ENCODE measurements at regions not wholly inside any gene's neighbourhood (a gene's known extent, or its start where the extent isn't known, plus 50 kb on each side); places are given as distances from the start of the nearest gene placed in this dataset.

DNA sequence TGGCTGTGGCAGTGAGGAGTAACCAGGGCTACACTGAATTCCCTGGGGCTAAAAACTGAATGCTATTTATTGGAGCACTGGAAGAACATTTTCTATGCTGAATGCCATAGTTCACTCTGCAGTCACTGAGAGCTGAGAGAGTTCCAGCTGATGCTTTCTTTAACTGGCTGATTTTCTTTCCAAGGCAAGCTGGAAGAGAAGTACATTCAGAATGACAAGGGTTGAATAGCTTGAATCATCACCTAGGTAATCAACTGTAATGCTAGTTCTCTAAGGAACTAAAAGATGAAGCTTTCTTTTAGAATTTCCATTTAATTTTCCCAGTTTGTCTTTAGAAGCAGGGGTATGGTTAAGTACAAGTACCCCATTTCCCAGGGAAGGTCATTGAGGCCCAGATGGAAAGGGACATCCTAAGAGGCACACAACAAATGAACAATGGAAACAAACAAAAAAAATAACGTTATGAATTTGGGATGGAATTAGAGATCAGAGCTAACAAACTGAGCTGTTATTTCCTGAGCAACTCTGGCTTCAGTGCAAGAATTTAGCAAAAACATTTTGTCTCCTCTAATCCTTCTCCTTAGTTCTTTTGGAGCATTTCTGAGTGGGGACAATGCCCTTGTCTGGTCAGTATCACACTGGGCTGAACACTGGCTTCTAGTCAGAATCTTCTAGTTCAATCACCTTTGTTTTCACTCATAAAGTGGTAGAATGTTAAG is 132.8 kb upstream of the REG3A start:
- no peak overlapping the region for H3K4me3 ChIP-seq
- no peak overlapping the region for H3K9ac ChIP-seq (ENCODE audit: insufficient read depth in 1 of 2, low read depth in 2 of 2, low read length in 2 of 2)
- no peaks in the 10 kb centered on the region for H3K9me3 ChIP-seq (replicated peaks; ENCODE audit: control insufficient read depth, insufficient read depth, low read depth, low read length)
- no peak overlapping the region for H3K4me2 ChIP-seq (ENCODE audit: insufficient read depth, low read length)
- intact Hi-C loops (cut with micrococcal nuclease) = no loop called here
- POLR2A ChIA-PET = no interaction called here
- H4K20me1 ChIP-seq (replicated peaks; ENCODE audit: control insufficient read depth, insufficient read depth, low read length) = no peaks in the 10 kb centered on the region
- TF ChIP-seq, protein P1, sequence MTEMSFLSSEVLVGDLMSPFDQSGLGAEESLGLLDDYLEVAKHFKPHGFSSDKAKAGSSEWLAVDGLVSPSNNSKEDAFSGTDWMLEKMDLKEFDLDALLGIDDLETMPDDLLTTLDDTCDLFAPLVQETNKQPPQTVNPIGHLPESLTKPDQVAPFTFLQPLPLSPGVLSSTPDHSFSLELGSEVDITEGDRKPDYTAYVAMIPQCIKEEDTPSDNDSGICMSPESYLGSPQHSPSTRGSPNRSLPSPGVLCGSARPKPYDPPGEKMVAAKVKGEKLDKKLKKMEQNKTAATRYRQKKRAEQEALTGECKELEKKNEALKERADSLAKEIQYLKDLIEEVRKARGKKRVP (CRISPR knock-in tag; IDR thresholded peaks at IDR 0.05) = no peak
- TF ChIP-seq ZNF76 (CRISPR knock-in tag; IDR thresholded peaks at IDR 0.05; ENCODE audit: borderline replicate concordance) = no peak
- no peak for TF ChIP-seq ZNF583 (CRISPR knock-in tag; IDR thresholded peaks at IDR 0.05)
- no peak for TF ChIP-seq BRD9 (IDR thresholded peaks at IDR 0.05; ENCODE audit: low read depth, partially characterized antibody)
- no peak for TF ChIP-seq POLR2B (IDR thresholded peaks at IDR 0.05; ENCODE audit: low read depth, partially characterized antibody)
- no peak for TF ChIP-seq SAFB (IDR thresholded peaks at IDR 0.05; ENCODE audit: borderline replicate concordance, low read depth, low read length)
- no peak for TF ChIP-seq ZNF212 (CRISPR knock-in tag; IDR thresholded peaks at IDR 0.05)
- no peak for TF ChIP-seq CREB3L1 (IDR thresholded peaks at IDR 0.05; ENCODE audit: borderline replicate concordance, low read depth)
- no peak for TF ChIP-seq ZNF79 (CRISPR knock-in tag; IDR thresholded peaks at IDR 0.05; ENCODE audit: low read depth)
- TF ChIP-seq MYNN (IDR thresholded peaks at IDR 0.05) = no peak
- TF ChIP-seq MYNN (CRISPR knock-in tag; IDR thresholded peaks at IDR 0.05) = no peak
- TF ChIP-seq ZNF384 (IDR thresholded peaks at IDR 0.05; ENCODE audit: low read depth, low read length) = no peak
- no peak for ATAC-seq
- FAIRE-seq = no peak
- H3K36me3 ChIP-seq (ENCODE audit: control insufficient read depth, insufficient read depth, low read length) = no peaks in the 10 kb centered on the region
- H3K27ac ChIP-seq (ENCODE audit: extremely low read depth, low read depth, low read length) = no peak overlapping the region
- in situ Hi-C loops (cut with MboI) = no loop called here
- no peak overlapping the region for H2AFZ ChIP-seq (ENCODE audit: low read depth, low read length)
- 0% methylated on average over 1 of the region's 1 CpG for WGBS (ENCODE audit: insufficient coverage, low coverage, missing lambda C conversion rate)
- no peaks in the 10 kb centered on the region for H3K9me1 ChIP-seq (ENCODE audit: control insufficient read depth, insufficient read depth, low read length)
- H3K79me2 ChIP-seq (ENCODE audit: control insufficient read depth, insufficient read depth, low read length) = no peaks in the 10 kb centered on the region
- no peaks in the 10 kb centered on the region for H3K4me1 ChIP-seq (replicated peaks in 1 of 2; ENCODE audit: control insufficient read depth in 2 of 2, insufficient read depth in 2 of 2, low read length in 2 of 2)
- no peaks in the 10 kb centered on the region for H3K27me3 ChIP-seq (ENCODE audit: control insufficient read depth in 2 of 2, insufficient read depth in 2 of 2, low read length in 2 of 2)
- CTCF ChIA-PET (ENCODE audit: low intra/inter-chr PET ratio) = no interaction called here
- DNase-seq (ENCODE audit: extremely low read depth in 1 of 4, low spot score in 3 of 4) = no peak
- no TSS peak for BruUV-seq (replicated peaks)
